Esophagus muscularis mucosa (tissue), 4 donors: ENCODE measurements at regions not wholly inside any gene's neighbourhood (a gene's known extent, or its start where the extent isn't known, plus 50 kb on each side); places are given as distances from the start of the nearest gene placed in this dataset.

ENCODE experiments used
- DNase-seq: peaks from one replicate; pipeline ENCODE4 v3.0.0-alpha.2; 2017; ENCODE audit errors: extremely low spot score
- H3K27ac ChIP-seq, 4 donors: fragments of 200-600 bp; sonication (generic); replicated peaks in 1 of 4; 1 replicate in 3 of 4; 2 replicates in 1 of 4; pipeline ENCODE4 v1.5.1; 2016 to 2019; ENCODE audit warnings: mild to moderate bottlenecking in 1 of 4
- H3K27me3 ChIP-seq, 4 donors: fragments of 200-600 bp; sonication (generic); one replicate each; pipeline versions ENCODE4 v1.5.1 to v1.6.0; 2016 to 2019
- H3K36me3 ChIP-seq, 4 donors: fragments of 200-600 bp; sonication (generic); one replicate each; pipeline ENCODE4 v1.5.1; 2016 to 2019
- H3K4me1 ChIP-seq, 4 donors: fragments of 200-600 bp; sonication (generic); one replicate each; pipeline ENCODE4 v1.5.1; 2016 to 2019
- H3K4me3 ChIP-seq, 4 donors: fragments of 200-600 bp; sonication (generic); 1 replicate in 2 of 4; 2 replicates in 2 of 4; pipeline ENCODE4 v1.5.1; 2016 to 2019; ENCODE audit warnings: mild to moderate bottlenecking in 4 of 4, moderate library complexity in 1 of 4
- H3K9me3 ChIP-seq, 4 donors: fragments of 200-600 bp; sonication (generic); 1 replicate in 3 of 4; 2 replicates in 1 of 4; pipeline ENCODE4 v1.5.1; 2016 to 2019
- EP300 ChIP-seq: sonication (generic); formaldehyde crosslinking; IDR thresholded peaks from one replicate; pipeline ENCODE4 v1.6.1; 2017; ENCODE audit warnings: antibody characterized with exemption
- POLR2A ChIP-seq: fragments of 450-650 bp; IDR thresholded peaks from one replicate; pipeline ENCODE4 v1.6.1; 2017; ENCODE audit warnings: antibody characterized with exemption, moderate library complexity, mild to moderate bottlenecking, low read depth
- POLR2AphosphoS5 ChIP-seq, 2 donors: sonication (generic); formaldehyde crosslinking; IDR thresholded peaks; one replicate each; pipeline ENCODE4 v1.6.1; 2017; ENCODE audit warnings: antibody characterized with exemption in 2 of 2
- WGBS: methylation state at CpG from one replicate; pipeline ENCODE4 v1.1.5; 2018; 5-methylcytosine and 5-hydroxymethylcytosine counted together
- intact Hi-C: fragments of 100-400 bp; cut with DNase I; formaldehyde crosslinking; loops from one replicate; pipeline ENCODE4 v1.15.1; 2023
- TF ChIP-seq, protein P1 (sequence below), 3 experiments: fragments of 200-600 bp in 2 of 3; fragments of 450-650 bp in 1 of 3; sonication (generic) in 2 of 3; IDR thresholded peaks; one replicate each; pipeline ENCODE4 v1.5.1; 2017 to 2019; ENCODE audit warnings: antibody characterized with exemption in 3 of 3, mild to moderate bottlenecking in 2 of 3, moderate library complexity in 1 of 3

- TF ChIP-seq POLR2A (no peak), POLR2AphosphoS5 (IDR thresholded peaks at IDR 0.05) (no peak), EP300 (no peak)
- TF ChIP-seq, protein P1, sequence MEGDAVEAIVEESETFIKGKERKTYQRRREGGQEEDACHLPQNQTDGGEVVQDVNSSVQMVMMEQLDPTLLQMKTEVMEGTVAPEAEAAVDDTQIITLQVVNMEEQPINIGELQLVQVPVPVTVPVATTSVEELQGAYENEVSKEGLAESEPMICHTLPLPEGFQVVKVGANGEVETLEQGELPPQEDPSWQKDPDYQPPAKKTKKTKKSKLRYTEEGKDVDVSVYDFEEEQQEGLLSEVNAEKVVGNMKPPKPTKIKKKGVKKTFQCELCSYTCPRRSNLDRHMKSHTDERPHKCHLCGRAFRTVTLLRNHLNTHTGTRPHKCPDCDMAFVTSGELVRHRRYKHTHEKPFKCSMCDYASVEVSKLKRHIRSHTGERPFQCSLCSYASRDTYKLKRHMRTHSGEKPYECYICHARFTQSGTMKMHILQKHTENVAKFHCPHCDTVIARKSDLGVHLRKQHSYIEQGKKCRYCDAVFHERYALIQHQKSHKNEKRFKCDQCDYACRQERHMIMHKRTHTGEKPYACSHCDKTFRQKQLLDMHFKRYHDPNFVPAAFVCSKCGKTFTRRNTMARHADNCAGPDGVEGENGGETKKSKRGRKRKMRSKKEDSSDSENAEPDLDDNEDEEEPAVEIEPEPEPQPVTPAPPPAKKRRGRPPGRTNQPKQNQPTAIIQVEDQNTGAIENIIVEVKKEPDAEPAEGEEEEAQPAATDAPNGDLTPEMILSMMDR (IDR thresholded peaks at IDR 0.05): no peak
- Histone ChIP-seq H3K27ac (peak overlapping the region in 3 of 4 donors; percentile 20 to 50 (median 36)), H3K4me3 (no peak overlapping the region), H3K4me1 (peaks cover 3 to 33% (median 31%) of the 10 kb centered on the region in 4 donors), H3K9me3 (no peaks in the 10 kb centered on the region), H3K27me3 (no peaks in the 10 kb centered on the region), H3K36me3 (no peaks in the 10 kb centered on the region)
- intact Hi-C loops: no loop called here
- DNase-seq: no peak
- WGBS: 40% methylated on average over 1 of the region's 1 CpG
Measured at GRCh38 chr2:147255812-147256211, 589.0 kb upstream of the ACVR2A start.

GRCh38 chr2:147250652-147251356 lies 594.0 kb upstream of the ACVR2A start:
- no peak overlapping the region for H3K27ac ChIP-seq
- DNase-seq: no peak
- H3K36me3 ChIP-seq: no peaks in the 10 kb centered on the region
- H3K4me1 ChIP-seq: peaks cover 2 to 18% (median 11%) of the 10 kb centered on the region in 4 donors
- WGBS: 96% methylated on average over 2 of the region's 2 CpGs
- no peak for TF ChIP-seq POLR2AphosphoS5 (IDR thresholded peaks at IDR 0.05)
- TF ChIP-seq EP300: no peak
- TF ChIP-seq POLR2A: no peak
- TF ChIP-seq, protein P1 (IDR thresholded peaks at IDR 0.05): no peak
- intact Hi-C loops: no loop called here
- no peaks in the 10 kb centered on the region for H3K9me3 ChIP-seq
- H3K4me3 ChIP-seq: no peak overlapping the region
- no peaks in the 10 kb centered on the region for H3K27me3 ChIP-seq

DNA sequence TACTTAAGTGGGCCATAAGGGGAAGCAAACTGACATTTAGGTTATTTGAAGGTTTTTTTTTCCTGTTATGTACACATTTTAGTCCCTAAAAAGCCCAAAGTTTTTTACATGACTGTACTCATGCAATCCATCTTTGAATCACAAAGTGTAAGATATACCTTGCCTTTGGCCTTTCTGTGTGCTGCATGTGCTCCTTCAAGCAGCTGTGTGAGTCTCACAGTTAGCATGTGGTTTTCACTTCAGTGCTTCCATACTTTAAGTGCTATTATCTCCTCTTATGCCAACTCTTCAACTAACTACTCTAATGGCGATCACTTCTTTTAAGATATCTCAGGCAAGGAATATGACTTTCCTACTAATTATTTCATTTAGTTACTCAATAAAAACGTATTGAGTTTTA lies 597.1 kb upstream of the ACVR2A start:
- TF ChIP-seq POLR2A (no peak), POLR2AphosphoS5 (IDR thresholded peaks at IDR 0.05) (no peak)
- Histone ChIP-seq H3K9me3 (no peaks in the 10 kb centered on the region), H3K36me3 (no peaks in the 10 kb centered on the region), H3K4me3 (no peak overlapping the region), H3K4me1 (peaks cover 0 to 7% (median 0%) of the 10 kb centered on the region in 4 donors), H3K27ac (no peak overlapping the region), H3K27me3 (no peaks in the 10 kb centered on the region)
- WGBS: 83% methylated on average over 2 of the region's 2 CpGs
- intact Hi-C loops: no loop called here
- DNase-seq: no peak

DNA sequence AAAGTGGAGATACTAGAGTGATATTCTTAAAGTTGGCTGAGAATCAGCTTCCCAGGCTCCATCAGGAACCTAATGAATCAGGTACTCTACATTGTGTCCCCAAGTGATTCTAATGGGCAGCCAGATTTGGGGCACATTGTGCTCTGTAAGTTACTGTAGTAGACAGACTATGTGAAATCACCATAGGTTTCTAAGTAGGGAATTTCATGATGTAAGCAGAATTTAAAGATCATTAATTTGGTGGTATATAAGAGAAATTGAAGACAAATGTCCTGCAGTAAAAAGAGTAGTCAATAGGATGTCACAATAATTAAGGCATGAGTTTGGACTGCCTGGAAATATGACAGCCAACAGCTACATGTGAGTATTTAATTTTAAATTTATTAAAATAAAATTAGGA lies 602.4 kb upstream of the ACVR2A start:
- no peak for DNase-seq
- H3K27ac ChIP-seq: no peak overlapping the region
- no peaks in the 10 kb centered on the region for H3K36me3 ChIP-seq
- no peaks in the 10 kb centered on the region for H3K4me1 ChIP-seq
- H3K4me3 ChIP-seq: no peak overlapping the region
- H3K9me3 ChIP-seq: no peaks in the 10 kb centered on the region
- intact Hi-C loops: no loop called here
- TF ChIP-seq POLR2A (no peak), POLR2AphosphoS5 (IDR thresholded peaks at IDR 0.05) (no peak), EP300 (no peak)
- TF ChIP-seq, protein P1 (IDR thresholded peaks at IDR 0.05): no peak
- H3K27me3 ChIP-seq: no peaks in the 10 kb centered on the region

DNA sequence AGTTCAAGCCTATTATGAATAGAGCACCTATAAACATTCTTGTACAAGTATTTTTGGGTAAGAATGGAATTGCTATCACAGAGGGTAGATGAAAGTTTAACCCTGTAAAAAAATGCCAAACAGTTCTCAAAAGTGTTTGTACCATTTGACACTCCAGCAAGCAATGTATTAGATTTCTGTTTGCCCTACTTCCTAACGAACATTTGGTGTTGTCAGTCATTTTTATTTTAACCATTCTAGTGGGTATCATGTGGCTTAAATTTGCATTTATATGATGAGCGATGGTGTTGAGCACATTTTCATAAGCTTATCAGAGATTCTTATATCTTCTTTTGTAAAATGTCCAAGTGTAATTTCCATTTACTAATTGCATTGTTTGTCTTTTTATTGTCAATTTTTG lies 608.2 kb upstream of the ACVR2A start:
- intact Hi-C loops: no loop called here
- Histone ChIP-seq H3K27me3 (no peaks in the 10 kb centered on the region), H3K36me3 (no peaks in the 10 kb centered on the region), H3K4me3 (no peak overlapping the region), H3K4me1 (no peaks in the 10 kb centered on the region), H3K9me3 (no peaks in the 10 kb centered on the region), H3K27ac (no peak overlapping the region)
- TF ChIP-seq, protein P1 (IDR thresholded peaks at IDR 0.05): no peak
- TF ChIP-seq EP300 (no peak), POLR2AphosphoS5 (IDR thresholded peaks at IDR 0.05) (no peak), POLR2A (no peak)
- whole genome bisulfite sequencing: 77% methylated on average over 2 of the region's 2 CpGs
- DNase-seq: no peak
